GM19025 (cell line): ENCODE measurements at regions not wholly inside any gene's neighbourhood (a gene's known extent, or its start where the extent isn't known, plus 50 kb on each side); places are given as distances from the start of the nearest gene placed in this dataset.
"Not testable (repeated sequence)": the region's sequence is repeated elsewhere in the genome, so short reads cannot be mapped to it uniquely, and the experiment has no call there.

Source experiments
- ATAC-seq: cut with Tn5 transposase; IDR thresholded peaks from one replicate; pipeline ENCODE4 v1.9.1; 2021; ENCODE audit warnings: mild to moderate bottlenecking, low read depth, moderate library complexity; ENCODE audit not compliant: unreplicated experiment

DNA sequence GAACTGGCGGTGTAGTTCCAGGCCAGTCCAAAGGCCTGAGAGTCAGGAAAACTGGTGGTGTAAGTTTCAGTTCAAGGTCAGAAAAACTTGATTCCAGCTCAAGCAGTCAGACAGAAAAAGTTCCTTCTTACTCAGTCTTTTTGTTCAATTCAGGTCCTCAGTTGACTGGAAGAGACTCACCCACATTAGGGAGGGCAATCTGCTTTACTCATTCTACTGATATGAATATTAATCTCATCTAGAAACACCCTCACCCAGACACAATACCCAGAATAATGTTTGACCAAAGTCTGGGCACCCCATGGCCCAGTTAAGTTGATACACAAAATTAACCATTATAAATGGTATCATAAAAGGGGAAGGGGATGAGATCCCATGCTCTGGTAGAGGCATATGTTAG is 50.1 kb upstream of the LTA4H start:
- ATAC-seq: no peak

DNA sequence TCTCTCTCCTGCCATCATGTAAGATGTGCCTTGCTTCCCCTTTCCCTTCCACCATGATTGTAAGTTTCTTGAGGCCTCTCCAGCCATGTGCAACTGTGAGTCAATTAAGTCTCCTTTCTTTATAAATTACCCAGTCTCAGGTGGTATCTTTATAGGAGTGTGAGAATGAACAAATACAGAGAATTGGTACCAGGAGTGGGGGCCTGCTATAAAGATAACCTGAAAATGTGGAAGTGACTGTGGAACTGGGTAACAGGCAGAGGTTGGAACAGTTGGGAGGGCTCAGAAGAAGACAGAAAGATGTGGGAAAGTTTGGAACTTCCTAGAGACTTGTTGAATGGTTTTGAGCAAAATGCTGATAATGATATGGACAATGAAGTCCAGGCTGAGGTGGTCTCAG is 50.8 kb upstream of the LTA4H start:
- ATAC-seq: not testable (repeated sequence)

GRCh38 chr12:96091833-96092232 is 56.4 kb upstream of the LTA4H start:
- no peak for ATAC-seq

GRCh38 chr12:96093543-96094196 is 58.3 kb upstream of the LTA4H start:
- no peak for ATAC-seq

DNA sequence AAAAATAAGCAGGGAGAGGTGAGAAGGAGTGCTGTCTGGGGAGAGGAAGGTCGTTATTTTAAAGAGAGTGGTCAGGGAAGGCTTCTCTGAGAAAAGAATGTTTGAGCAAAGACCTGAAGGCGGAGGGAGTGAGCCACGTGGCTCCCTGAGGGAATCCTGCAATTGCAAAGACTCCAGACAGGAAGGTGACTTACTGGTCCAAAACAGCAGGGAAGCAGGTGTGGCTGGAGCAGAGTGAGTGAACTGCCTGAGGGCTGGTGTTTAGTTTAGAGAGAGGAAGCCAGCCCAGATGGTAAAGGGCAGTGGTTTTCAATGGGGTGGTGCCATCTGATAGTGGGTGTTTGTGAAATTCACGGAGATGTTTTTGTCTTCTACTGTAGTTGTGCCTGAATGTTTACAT is 58.8 kb upstream of the LTA4H start:
- no peak for ATAC-seq

GRCh38 chr12:96098631-96099030 is 63.2 kb upstream of the LTA4H start:
- ATAC-seq: no peak

DNA sequence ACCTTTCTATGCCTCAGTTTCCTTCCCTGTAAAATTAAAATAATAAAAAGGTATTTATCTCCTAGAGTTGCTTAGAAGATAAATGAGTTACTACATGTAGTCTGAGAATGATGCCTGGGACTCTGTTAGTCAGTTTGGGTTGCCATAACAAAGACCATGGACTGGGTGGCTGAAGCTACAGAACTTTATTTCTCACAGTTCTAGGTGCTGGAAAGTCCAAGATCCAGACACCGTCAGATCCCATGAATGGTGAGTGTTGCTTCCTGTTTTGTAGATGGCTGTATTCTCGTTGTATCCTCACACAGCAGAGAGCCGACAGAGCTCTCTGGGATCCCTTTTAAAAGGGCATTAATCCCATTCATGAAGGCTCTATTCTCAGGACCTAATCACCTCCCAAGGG is 64.0 kb upstream of the LTA4H start:
- no peak for ATAC-seq

DNA sequence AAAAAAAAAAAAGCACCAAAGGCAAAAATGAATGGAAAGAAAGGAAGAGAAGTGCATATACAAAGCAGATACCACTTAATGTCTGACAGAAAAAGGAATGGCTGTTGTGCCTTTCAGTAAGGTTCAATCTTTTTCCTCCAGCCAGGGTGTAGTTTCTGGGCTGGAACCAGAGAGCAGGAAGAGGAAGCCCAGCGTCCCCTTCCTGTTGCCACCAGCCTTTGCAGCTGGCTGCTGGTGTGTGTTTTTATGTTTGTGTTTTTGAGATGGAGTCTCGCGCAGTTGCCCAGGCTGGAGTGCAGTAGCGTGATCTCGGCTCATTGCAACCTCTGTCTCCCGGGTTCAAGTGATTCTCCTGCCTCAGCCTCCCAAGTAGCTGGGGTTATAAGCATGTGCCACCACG is 64.6 kb upstream of the LTA4H start:
- ATAC-seq: no peak

GRCh38 chr12:96101806-96102205 is 66.4 kb upstream of the LTA4H start:
- no peak for ATAC-seq

- no peak for ATAC-seq
These were observed 67.8 kb upstream of the LTA4H start for GRCh38 chr12:96103067-96103644.

- ATAC-seq: no peak
These were observed 69.2 kb upstream of the LTA4H start for GRCh38 chr12:96104566-96104965.

- no peak for ATAC-seq
These were observed 70.8 kb upstream of the LTA4H start for GRCh38 chr12:96106137-96106536.

DNA sequence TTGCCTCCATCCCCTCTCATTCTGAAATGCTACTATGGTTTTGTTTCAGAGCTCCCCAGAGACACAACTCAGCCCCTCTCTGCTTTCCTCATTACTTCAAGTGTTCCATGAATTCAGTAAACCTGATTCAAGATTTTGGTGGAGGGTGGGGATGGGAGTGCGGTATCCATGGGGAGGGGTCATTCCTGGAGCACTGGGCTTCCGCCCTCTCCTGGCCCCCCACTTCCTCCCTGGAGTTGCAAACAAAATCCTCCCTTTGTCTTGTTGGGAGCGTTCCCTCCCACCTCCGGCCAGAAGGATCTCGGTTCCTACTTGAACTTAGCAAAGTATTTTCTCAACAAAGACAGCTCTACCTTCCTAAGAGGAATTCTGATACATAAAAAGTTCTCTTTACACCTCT is 71.8 kb upstream of the LTA4H start:
- no peak for ATAC-seq

DNA sequence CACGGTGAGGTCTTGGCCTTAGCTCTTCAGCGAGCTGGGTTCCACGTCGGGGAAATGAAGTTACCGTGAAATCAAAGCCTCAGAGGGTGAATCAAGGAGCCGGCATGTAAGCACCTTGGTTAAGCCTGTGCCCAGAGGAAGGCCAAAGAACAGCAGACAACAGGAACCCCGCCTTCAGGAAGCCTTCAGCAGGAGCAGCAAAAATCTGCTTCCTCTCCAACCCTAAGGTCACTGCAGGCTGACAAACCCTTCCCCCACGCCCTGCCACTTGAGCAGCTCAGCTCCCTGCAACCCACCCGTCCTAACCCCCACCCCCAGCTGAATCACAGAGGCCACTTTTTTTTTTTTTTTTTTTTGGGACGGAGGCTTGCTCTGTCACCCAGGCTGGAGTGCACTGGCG is 72.9 kb upstream of the LTA4H start:
- no peak for ATAC-seq

DNA sequence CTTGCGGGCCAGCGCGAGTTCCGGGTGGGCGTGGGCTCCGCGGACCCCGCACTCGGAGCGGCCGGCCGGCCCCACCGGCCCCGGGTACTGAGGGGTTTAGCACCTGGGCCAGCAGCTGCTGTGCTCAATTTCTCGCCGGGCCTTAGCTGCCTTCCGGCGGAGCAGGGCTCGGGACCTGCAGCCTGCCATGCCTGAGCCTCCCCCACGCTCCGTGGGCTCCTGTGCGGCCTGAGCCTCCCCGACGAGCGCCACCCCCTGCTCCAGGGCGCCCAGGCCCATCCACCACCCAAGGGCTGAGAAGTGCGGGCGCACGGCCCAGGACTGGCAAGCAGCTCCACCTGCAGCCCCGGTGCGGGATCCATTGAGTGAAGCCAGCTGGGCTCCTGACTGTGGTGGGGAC is 73.6 kb upstream of the LTA4H start:
- not testable (repeated sequence) for ATAC-seq

- ATAC-seq: no peak
These were observed 77.3 kb upstream of the LTA4H start for GRCh38 chr12:96112733-96113132.

DNA sequence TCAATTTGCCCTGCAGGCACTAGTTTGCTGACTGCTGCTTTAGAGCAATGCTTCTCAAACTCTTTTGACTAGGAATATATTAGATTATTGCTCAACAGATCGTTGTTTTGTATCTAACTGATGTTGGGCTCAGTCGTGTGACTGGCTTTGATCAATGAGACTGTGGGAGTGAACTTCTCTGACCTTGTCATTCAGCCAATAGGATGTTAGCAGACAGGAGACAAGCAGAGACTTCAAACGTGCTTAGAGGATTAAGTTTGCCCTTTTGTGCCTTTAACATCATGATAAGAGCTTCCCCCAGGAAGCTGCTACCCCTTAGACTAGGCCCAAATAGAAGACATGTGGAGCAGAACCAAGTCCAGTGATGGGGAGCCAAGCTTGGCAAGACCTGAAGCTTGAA is 76.7 kb upstream of the ELK3 start:
- ATAC-seq: no peak

GRCh38 chr12:96120359-96121100 is 73.6 kb upstream of the ELK3 start:
- peak; percentile 28 for ATAC-seq

DNA sequence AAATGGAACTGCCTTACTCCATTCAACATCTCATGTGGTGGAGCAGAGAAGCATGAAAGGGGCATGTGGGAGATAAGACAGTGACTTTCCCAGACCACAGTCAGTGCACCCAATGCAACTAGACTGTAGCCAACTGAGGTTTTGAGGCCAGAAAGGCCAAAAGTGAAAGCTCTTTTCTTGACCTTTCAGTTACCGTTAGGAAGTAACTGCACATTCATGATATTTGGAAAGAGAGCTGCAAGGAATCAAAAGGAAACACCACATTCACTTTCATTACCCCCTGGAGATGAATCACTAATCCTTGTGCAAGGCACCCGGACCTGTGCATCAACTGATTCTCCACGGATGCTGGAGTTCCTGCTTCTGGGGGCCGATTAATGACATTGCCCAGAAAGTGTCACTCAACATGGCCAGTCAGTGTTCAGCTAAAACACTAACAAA is 72.9 kb upstream of the ELK3 start:
- ATAC-seq: peak; percentile 62

DNA sequence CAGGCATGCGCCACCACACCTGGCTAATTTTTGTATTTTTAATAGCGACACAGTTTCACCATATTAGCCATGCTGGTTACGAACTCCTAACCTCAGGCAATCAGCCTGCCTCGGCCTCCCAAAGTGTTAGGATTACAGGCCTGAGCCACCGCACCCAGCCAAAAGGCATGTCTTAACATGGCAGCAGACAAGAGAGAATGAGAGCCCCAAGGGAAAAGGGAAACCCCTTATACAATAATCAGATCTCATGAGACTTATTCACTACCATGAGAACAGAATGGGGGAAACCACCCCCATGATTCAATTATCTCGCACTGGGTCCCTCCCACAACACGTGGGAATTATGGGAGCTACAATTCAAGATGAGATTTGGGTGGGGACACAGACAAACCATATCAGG is 65.9 kb upstream of the ELK3 start:
- ATAC-seq: not testable (repeated sequence)

DNA sequence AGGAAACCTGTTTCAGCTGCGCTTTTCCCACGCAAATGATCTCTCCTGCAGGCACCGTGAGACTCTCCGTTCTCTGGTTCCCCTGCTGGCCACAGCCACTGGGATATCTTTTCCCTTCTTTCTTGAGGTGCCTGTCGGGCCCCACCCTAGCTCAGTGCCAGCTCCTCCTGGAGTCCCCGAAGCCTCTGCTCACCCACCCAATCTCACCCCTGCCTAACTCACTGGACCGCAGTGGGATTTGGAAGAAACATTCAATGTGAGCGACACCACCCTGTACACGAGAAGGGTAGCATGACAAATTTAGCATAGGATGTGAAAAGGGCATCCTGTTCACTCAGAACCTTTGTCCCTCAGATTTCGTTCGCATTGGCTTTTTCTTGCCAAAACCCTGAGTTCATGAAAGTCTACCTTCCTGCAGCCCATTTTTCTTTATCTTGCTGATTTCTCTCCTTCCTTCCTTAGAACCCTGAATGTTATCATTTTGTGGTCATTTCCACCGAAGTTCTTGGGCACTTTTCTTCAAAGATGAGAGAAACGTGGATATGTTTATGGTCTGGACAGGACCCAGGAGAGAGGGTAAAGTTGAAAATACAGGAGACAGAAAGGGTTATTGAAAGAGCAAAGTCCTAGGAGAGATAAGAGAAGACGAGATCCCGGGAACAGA is 63.6 kb upstream of the ELK3 start:
- ATAC-seq: no peak
